ENCODE measurements at regions not wholly inside any gene's neighbourhood (a gene's known extent, or its start where the extent isn't known, plus 50 kb on each side); places are given as distances from the start of the nearest gene placed in this dataset.

DNA sequence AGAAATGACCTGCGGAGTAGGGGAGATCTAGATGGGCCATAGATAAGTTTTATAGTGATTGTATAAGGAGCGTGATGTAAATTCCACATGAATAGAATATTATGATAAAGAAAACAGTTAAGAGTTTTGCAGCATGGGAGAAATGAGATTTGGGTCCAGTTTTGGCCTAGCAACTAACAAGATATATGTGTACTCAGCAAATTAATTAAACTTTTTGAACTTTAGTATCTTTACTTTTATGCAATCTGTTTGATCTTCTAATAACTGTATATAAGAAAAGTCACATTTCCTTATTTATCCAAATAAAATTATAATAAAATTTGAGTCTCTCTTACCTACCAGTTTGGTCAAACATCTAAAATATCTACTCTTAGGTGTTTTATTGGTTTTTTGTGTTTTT is 1011.8 kb upstream of the NCAM2 start:
- H3K4me1 ChIP-seq = no peaks in the 10 kb centered on the region
- no peaks in the 10 kb centered on the region for H3K36me3 ChIP-seq
- DNase-seq (ENCODE audit: low spot score) = no peak
- no peaks in the 10 kb centered on the region for H3K27me3 ChIP-seq
- H3K27ac ChIP-seq = no peak overlapping the region
- TF ChIP-seq, protein P1, sequence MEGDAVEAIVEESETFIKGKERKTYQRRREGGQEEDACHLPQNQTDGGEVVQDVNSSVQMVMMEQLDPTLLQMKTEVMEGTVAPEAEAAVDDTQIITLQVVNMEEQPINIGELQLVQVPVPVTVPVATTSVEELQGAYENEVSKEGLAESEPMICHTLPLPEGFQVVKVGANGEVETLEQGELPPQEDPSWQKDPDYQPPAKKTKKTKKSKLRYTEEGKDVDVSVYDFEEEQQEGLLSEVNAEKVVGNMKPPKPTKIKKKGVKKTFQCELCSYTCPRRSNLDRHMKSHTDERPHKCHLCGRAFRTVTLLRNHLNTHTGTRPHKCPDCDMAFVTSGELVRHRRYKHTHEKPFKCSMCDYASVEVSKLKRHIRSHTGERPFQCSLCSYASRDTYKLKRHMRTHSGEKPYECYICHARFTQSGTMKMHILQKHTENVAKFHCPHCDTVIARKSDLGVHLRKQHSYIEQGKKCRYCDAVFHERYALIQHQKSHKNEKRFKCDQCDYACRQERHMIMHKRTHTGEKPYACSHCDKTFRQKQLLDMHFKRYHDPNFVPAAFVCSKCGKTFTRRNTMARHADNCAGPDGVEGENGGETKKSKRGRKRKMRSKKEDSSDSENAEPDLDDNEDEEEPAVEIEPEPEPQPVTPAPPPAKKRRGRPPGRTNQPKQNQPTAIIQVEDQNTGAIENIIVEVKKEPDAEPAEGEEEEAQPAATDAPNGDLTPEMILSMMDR (IDR thresholded peaks at IDR 0.05) = no peak
- H3K4me3 ChIP-seq = no peak overlapping the region
- peaks cover 0 to 9% of the 10 kb centered on the region in 2 donors for H3K9me3 ChIP-seq

DNA sequence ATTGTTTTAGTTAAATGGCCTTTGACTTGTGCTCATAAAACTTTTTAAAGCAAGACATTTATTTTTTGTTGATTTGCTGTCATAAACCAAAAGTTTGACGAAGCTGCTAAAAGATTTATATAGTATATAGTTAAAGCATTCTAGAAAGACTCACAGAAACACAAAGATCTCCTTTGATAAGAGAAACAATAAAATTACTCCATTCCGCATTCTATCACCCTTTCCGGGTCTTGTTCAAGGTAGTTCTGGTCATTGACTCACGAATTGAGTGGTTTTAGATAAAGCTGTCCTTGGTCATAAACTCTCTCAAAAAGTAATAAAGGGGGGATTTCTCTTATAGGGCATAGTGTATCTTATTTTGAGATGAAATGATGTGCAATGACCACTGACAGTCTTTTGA is 1010.5 kb upstream of the NCAM2 start:
- TF ChIP-seq, protein P1 (IDR thresholded peaks at IDR 0.05) = no peak
- DNase-seq (ENCODE audit: low spot score) = no peak
- Histone ChIP-seq H3K36me3 (no peaks in the 10 kb centered on the region), H3K4me1 (no peaks in the 10 kb centered on the region), H3K9me3 (peaks cover 0 to 9% of the 10 kb centered on the region in 2 donors), H3K27ac (no peak overlapping the region), H3K27me3 (no peaks in the 10 kb centered on the region), H3K4me3 (no peak overlapping the region)

DNA sequence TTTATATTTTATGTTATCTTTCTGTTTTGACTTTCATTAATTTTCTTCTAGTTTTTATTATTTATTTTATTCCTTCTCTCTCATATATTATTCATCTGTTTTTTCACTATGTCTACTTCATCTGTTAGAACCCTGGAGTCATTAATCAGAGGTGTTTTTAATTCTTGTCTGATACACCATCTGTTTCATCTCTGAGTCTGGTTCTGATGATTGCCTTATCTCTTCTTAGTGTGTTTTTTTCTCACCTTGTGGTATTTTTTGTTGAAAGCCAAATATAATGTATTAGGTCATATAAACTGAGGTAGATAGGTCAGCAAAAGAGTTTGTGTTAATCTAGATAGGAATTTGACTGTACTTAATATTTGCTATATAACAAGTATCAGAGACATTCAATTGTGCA is 1005.7 kb upstream of the NCAM2 start:
- Histone ChIP-seq H3K9me3 (peaks cover 0 to 9% of the 10 kb centered on the region in 2 donors), H3K4me1 (no peaks in the 10 kb centered on the region), H3K27me3 (no peaks in the 10 kb centered on the region), H3K27ac (no peak overlapping the region), H3K36me3 (no peaks in the 10 kb centered on the region), H3K4me3 (no peak overlapping the region)
- no peak for DNase-seq (ENCODE audit: low spot score)
- TF ChIP-seq, protein P1 (IDR thresholded peaks at IDR 0.05) = no peak

DNA sequence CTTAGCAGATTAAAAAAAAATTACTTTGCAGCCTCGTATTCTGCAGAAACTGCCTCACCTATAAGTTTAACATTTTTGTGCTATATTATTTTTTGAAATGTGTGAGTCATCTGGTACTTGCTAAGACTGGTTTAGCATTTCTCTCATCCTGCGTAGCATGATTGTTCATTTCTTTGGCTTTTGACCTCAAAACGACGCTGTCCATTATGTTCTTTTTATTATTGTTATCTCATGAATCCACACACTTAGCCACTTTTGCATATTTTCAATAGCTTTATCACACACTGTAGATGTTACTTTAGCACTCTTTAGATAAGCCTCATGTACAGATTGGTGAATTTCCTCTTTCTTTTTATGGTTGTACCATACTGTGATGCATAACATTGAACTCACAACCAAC is 1004.9 kb upstream of the NCAM2 start:
- H3K27me3 ChIP-seq = no peaks in the 10 kb centered on the region
- TF ChIP-seq, protein P1 (IDR thresholded peaks at IDR 0.05) = no peak
- H3K27ac ChIP-seq = no peak overlapping the region
- no peak for DNase-seq (ENCODE audit: low spot score)
- H3K4me3 ChIP-seq = no peak overlapping the region
- H3K36me3 ChIP-seq = no peaks in the 10 kb centered on the region
- no peaks in the 10 kb centered on the region for H3K4me1 ChIP-seq
- peaks cover 0 to 9% of the 10 kb centered on the region in 2 donors for H3K9me3 ChIP-seq

DNA sequence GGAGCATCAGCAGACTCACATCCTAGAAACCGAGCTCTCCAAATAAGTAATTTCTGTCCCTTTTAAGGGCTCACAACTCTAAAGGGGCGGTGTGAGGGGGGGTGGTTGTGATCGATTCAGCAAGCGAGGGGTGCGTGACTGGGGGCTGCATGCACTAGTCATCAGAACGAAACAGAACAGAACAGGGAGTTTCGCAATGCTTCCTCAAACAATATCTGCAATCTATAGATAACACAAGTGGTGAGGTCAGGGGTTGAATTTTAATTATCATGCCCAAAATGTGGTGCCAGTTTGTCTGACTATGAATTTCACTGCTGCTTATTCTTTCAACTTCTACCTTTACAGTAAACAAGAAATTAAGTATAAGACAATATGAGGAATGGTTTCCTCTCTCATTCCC is 1003.0 kb upstream of the NCAM2 start:
- Histone ChIP-seq H3K9me3 (no peaks in the 10 kb centered on the region), H3K27me3 (no peaks in the 10 kb centered on the region), H3K36me3 (no peaks in the 10 kb centered on the region)

DNA sequence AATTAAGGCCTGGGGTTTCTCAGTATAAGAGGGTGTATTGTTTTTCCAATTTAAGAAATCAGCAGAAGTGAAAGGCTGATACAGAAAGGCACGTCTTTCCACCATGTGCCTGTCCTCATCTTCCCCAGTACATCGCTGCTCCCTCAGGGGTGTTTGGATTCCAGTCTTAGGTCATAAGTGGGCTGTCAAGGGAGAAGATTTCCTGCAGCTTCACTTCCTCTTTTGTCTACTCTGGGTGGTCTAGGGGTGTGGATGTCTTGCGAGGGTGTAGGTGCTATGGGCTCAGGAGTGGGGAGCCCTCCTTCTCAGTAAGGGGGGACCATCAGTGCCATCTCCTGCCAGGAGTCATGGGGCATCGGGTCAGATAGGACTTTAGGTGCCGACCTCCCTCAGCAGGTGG is 999.8 kb upstream of the NCAM2 start:
- no peaks in the 10 kb centered on the region for H3K9me3 ChIP-seq
- DNase-seq (ENCODE audit: low spot score) = no peak
- TF ChIP-seq, protein P1 (IDR thresholded peaks at IDR 0.05) = no peak
- no peaks in the 10 kb centered on the region for H3K36me3 ChIP-seq
- no peaks in the 10 kb centered on the region for H3K4me1 ChIP-seq
- H3K27me3 ChIP-seq = no peaks in the 10 kb centered on the region
- H3K27ac ChIP-seq = no peak overlapping the region
- H3K4me3 ChIP-seq = no peak overlapping the region

More for the DNA sequence above, 1003.0 kb upstream of the NCAM2 start:
- Histone ChIP-seq H3K4me3 (no peak overlapping the region), H3K4me1 (no peaks in the 10 kb centered on the region), H3K27ac (no peak overlapping the region)
- DNase-seq (ENCODE audit: low spot score) = no peak
- TF ChIP-seq, protein P1 (IDR thresholded peaks at IDR 0.05) = no peak

Data from right atrium auricular region (tissue), 2 donors.